ENCODE measurements at regions not wholly inside any gene's neighbourhood (a gene's known extent, or its start where the extent isn't known, plus 50 kb on each side); places are given as distances from the start of the nearest gene placed in this dataset.
"Not testable (repeated sequence)": the region's sequence is repeated elsewhere in the genome, so short reads cannot be mapped to it uniquely, and the experiment has no call there.

DNA sequence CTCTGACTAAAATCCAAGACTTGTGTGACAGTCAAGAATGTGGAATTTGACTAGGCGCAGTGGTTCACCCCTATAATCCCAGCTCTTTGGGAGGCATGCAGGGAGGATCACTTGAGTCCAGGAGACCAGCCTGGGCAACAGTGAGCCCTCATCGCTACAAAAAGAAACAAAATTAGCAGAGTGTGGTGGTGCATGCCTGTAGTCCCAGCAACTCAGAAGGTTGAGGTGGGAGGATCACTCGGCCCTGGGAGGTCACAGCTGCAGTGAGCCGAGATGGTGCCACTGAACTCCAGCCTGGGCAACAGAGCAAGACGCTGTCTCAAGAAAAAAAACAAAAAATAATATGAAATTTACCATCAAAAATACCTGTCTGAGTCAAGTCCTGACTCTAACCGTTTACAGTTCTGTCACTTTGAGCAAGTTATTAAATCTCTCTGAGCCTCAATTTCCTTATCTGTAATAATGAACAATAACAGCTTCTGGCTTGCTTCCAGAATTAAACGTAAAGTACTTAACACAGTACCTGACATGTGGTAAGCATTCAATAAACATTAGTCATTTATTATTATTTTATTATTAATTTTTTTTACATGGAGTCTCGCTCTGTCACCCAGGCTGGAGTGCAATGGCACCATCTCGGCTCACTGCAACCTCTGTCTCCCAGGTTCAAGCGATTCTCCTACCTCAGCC is 204.6 kb upstream of the TSC22D1 start:
- DNase-seq (ENCODE audit: low read depth): no peak

DNA sequence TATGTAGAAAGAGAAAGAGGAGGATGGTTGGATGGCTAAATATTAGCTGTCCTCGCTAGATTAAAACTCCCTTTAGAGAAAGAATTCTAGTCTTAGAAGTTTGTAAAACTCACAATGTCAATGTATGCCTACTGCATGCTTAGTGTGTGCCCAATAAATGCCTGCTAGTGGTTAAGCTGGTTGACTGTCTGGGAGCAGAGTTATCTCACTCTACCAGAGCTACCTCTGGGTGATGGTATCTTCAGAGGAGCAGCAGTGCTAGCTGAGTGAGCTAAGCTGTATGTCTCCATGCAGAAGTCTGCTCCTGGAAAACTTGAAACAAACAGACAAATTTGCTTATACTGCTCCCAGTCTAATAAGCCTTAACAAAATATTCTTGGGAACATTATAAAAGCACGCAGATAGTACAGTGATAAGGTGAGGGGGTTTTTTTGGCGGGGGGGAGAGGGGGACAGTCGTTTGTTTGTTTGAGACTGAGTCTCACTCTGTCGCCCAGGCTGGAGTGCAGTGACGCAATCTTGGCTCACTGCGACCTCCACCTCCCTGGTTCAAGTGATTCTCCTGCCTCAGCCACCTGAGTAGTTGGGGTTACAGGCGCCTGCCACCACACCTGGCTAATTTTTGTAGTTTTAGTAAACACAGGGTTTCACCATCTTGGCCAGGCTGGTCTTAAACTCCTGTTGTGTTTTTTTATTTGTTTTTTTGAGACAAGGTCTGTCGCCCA is 202.8 kb upstream of the TSC22D1 start:
- no peak for DNase-seq (ENCODE audit: low read depth)

DNA sequence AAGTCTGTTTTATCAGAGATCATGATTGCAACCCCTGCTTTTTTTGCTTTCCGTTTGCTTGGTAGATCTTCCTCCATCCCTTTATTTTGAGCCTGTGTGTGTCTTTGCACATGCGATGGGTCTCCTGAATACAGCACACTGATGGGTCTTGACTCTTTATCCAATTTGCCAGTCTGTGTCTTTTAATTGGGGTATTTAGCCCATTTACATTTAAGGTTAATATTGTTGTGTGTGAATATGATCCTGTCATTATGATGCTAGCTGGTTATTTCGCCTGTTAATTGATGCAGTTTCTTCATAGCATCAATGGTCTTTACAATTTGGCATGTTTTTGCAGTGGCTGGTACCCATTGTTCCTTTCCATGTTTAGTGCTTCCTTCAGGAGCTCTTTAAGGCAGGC is 199.2 kb upstream of the TSC22D1 start:
- not testable (repeated sequence) for DNase-seq (ENCODE audit: low read depth)

DNA sequence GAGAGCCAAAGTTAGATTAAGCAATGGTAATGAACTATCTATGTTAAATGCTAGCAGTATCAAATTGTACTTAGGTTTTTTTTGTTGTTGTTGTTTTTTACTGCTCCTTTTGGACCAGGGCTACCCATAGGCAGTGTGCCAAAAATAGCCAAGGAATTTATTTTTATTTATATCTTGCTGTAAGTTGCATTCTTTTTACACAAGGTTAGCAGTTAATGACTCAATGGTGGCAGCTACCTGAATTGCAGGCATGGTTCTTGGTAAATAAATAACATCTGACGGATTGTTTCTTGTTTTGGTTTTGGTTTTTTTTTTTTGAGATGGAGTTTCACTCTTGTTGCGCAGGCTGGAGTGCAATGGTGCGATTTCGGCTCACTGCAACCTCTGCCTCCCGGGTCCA is 194.8 kb upstream of the TSC22D1 start:
- no peak for DNase-seq (ENCODE audit: low read depth)

DNA sequence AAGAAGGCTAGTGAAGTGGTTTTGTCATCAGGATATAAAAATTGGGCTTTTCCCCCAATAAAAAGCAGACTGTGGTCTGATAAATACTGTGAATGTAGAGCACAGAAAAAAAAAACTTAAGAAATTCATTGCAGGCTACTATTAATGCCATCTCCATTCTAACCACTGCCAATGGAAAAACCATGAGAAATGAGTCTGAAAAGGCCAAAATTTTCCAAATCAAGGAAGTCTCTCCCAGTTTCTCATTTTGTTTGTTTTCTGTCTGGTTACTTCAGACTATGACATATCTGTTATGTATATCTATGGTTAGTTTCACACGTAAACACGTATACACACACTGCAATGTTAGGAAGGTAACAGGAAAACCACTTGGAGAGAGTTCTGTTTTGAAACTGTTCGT is 193.6 kb upstream of the TSC22D1 start:
- no peak for DNase-seq (ENCODE audit: low read depth)

DNA sequence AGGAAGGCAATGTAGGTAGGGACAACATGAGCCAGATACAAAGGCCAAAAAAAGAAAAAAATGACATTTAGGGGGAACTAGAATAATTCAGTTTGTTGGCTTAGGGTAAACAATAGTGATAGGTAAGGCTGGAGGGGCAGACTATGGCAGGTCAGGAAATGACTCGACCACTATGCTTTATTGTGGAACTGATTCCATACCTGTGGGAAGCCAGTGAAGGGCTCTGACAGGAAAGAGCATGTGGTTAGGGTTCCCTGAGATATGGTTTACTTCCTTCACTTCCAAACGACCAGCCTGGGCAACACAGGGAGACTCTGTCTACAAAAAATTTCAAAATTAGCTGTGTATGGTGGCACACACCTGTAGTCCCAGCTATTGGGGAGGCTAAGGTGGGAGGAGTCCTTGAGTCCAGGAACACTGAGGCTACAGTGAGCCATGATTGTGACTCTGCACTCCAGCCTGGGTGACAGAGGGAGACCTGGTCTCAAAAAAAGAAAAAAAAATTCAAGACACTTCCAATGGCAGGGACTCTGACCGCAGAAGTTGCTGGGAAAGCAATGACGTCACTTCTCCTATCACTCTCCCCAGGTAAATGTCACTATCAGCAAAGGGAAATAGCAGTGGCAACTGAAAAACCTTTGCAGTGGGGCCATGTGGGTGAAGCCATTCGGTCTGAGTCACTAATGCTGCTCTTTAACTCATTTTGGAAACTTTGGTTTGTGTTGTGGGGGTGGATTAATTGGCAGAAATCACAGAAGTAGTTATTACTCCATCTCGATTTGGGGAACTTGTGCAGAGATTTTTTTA is 192.8 kb upstream of the TSC22D1 start:
- no peak for DNase-seq (ENCODE audit: low read depth)

DNA sequence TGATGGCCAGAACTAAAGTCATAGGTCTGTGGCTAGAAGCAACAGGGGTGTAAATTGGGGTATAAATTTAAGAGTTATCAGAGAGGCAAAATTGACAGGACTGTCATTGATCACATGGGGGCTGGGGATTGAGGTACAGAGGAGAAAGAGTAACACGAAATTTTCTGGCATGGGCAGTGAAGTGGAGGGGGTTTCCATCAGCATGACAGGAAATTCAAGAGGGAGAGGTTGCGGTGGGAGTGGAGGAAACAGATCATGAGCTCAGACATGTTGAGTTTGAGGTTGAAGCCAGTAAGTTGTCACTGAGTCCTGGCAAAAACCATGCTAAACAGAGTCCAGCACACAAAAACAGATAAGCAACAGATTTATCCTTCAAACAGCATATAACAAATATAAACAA is 192.1 kb upstream of the TSC22D1 start:
- no peak for DNase-seq (ENCODE audit: low read depth)

DNA sequence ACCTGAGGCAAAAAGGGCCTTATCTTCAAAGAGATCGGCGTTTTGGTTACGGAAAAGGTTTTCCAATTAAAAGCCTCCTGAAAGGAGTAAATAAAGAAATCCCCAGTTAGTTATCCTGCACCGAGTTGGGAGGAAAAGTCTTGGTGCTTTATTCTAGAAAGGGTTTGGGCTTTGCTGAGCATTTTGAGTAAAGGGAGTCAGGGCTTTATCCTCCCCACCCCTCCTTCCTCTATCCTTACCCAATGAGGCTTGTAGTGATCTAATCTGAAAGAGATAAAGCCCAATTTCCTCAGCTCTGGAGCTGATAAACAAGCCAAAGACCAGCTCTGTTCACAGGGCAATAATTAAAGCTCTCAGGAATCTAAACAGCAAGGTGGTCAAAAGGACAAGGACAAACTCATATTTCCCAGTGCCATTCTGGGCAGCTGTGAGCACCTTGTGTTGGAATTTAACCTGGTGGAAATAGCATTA is 188.9 kb upstream of the TSC22D1 start:
- DNase-seq (ENCODE audit: low read depth): no peak

DNA sequence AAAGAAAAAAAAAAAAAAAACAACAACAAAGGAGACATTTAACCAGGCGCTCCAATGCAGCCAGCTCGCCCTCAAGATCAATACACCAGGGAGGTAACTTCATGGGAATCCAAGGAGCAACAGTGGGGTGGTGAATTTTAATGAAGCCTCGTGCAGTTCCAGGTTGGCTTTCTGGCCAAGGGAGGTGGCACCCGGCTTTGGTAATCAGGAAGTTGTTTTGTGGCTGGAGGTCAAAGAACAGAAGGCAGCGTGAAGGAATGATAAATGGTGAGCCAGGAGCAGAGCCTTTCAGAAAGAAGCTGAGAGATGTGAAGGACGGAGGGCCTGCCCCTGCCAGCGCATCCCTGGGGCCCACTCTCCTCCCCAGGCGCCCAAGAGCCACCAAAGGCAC is 188.2 kb upstream of the TSC22D1 start:
- no peak for DNase-seq (ENCODE audit: low read depth)

DNA sequence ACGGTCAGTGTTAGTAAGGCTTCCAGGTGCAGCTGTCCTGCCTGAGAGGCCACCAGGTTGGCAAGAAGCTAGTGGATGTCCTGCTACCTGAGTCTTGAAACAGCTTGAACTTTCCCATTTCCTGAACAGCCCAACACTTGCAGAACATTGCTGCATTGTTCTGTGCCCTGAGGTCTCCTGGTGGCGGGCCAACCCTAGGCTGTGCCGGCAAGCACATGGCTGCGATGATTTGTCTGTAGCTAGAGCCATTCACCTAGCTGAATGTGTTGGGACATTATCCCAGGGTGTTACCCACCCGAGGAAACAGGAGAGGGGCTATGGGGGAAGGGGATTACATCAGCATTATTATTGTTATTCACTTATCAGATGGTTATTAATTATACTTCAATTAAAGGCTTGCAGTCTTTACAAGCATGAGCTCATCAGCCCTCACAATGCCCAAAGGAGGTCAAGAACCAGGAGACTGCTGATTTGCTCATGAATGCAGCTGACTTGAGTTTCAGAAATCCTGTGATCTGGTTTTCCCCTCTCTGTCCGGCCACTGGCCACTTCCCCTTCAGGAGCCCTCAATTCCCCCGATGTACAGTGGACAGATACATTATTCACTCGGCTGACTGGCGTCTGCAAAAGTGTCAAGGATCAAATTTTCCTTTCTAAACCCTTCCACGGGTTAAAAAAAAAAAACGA is 187.6 kb upstream of the TSC22D1 start:
- no peak for DNase-seq (ENCODE audit: low read depth)

DNA sequence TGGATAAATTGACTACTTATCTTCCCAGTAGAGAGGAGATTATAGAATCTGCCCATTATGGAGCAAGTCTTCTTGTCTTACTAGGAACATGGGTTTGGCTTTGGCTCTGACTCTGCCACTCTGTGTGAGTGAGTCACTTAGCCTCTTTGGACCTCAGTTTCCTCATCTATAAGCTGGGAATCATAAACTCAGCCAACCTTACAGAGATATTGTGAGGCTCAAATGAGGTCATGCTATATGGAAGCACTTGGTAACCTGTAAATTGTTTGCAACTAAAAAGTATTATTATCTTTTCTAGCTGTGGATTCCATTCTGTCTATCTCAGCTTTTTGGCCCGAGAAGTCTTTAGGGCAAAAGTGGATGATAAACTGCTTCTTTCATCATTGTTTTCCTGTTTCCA is 186.8 kb upstream of the TSC22D1 start:
- no peak for DNase-seq (ENCODE audit: low read depth)

DNA sequence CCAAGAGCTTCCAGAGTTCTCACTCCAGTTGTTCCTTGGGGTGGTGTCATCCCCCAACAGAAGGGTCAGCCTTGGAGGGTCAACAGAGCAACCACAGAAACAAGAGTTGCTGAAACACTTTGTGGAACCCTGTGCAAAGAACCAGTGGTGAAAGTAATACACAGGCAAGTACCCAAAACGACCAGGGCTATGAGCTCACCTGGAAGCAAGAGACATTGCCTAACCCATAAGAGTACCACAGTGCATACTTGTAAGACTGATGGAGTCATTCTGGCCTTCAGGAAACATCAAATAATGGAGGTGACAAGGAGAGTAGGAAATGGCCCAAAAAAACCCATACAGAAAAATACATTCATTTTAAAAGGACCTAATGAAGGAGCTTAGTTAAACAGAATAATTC is 184.3 kb upstream of the TSC22D1 start:
- no peak for DNase-seq (ENCODE audit: low read depth)

DNA sequence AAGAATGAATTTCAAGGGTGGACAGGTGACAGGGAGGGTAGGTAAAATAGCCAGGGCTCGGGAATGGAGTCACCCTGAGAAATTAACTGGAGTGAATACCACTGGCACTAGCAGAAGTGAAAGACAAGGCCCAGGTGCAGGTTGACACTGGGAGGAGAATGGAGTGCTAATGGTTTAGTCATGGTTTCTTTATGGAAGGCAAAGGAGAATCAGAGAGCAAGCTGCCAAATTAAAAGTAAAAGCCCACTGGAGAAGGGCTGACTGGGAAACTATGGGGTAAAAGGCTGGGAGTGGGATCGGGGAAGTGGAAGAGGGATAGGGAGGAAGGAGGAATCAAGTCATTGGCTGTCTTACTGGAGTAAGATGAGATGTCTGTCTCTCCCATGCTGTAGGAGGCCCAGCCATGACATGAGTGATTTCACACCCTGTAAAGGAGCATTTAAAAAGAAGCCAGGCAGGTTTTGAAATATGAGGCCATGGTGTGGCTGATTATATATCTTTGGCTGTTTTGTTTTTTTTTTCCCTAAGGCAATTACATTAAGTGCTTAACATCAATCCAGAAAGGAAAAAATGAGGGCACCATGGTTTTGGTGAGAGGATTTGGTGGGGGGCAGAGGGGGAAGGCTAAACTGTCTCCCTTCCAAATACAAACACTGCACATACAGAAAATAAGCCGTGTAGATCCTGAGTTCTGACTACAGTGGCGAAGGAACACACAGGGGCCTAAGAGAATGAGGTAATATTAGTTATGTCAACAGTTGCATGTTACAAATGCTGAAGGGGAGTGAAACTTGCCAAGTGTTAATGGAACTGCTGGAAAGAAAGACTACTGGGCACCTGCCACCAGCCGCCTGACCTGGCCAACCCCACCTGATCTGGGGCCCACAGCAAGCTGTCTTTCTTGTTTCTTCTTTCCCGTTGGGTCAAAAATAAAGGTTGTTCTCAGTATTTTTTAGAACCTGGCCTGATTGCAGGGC is 183.5 kb upstream of the TSC22D1 start:
- no peak for DNase-seq (ENCODE audit: low read depth)

DNA sequence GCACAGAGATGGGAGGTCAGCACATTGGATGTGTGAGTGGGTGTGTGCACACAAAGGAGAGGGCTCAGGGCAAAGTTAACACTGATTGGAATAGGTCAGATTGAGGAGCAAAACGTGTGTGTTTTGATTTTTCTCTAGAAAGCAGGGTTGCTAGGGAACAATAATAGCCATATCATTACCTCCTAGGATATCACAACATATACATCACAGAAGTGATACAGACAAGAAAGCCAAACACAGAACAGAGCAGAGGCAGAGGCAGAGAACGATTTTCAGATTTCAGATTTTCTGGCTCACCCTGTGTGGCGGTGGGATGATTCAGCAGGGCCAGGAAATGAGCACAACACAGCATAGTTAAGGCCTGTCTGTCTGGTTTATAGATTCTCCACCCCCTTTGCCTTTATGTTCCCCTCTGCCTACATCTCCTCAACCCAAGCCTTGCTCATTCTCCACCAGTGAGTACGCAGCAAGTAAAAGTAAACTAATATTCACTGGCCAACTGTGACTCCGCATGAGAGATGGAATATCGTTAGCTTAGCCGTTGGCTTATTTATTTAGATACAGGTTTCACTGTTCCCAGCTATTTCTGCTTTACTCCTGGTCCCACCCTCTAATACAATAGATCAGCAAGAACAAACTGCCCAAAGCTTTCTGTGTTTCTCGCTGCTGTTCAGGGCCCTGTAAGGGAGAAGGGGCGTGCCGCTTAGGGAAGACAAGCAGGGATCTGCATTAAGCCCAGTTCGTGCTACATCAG is 182.7 kb upstream of the TSC22D1 start:
- DNase-seq (ENCODE audit: low read depth): peak; percentile 42

DNA sequence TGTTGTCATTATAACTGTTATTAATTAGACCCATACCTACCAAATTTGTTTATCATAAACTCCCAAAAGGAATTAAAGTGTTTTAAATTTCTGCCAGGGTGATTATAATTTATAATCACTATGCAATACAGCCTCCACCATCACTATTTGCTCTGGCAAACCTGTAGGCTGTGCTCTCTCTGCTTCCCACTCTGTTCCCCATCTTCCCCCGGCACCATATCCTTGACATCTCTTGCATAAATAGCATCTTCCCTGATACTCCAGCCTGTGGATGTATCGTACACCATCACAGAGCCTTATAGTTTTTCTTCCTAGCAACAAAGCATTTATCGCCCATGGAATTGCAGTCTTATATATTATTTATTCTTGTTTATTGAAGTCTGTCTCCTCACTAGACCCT is 181.5 kb upstream of the TSC22D1 start:
- DNase-seq (ENCODE audit: low read depth): no peak

DNA sequence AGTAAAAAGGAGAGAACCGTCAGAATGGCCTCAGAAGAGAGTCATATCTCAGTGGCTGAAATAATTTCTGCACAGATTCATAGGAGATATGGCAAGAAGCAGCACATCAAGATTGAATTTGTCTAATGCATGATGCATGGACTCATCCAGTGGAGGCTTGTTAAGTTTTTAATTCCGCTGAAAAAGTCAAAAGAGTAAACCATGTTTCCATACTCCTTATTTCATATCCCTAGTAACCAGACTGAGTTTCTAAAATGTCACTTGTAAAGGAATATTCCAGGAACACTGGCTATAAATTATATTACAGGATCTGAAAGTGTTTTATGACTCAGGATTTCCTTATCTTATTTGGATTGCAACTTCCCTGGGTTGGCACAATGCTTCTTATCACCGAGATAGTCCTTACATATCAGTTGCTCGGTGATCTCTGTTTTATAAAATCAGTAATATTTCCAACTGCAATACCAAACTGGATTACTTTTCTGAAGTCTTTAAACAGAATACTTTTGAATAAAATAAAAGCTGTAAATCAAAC is 180.2 kb upstream of the TSC22D1 start:
- no peak for DNase-seq (ENCODE audit: low read depth)

DNA sequence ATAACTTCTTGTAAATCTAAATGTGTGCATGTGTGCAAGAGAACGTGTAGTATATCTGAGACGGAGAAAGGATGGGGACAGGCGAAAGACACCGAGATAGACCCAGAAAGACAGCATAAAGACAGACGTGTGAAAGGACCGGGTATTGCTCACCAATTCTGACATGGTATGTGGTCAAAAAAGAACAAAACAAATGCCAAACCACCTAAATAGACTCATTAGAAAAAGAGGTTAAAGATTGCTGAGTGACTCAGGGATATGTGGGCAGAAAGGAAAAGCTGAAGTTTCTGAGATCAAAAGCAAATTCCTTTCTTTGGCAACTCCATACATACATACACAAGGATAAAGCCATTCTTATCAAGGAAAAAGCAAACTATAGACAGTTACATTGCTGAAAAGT is 179.7 kb upstream of the TSC22D1 start:
- no peak for DNase-seq (ENCODE audit: low read depth)

DNA sequence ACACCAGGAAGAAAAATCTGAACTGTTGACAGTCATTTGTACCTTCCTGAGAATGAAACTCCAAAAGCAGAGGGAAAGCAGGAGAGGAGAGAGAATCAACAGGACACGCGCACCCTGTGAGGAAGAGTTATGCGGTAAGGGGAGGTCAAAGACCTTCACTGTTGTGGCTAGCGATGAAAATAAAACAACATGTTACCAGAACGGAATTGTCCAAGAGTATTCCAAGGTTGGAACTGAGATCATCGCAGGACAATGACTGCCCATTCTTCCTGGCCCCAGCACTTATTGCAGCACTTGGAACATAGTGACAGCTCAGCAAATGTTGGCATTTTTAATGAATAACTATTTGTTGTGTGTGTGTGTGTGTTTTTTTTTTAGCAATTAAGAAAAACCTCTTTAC is 176.0 kb upstream of the TSC22D1 start:
- DNase-seq (ENCODE audit: low read depth): no peak

DNA sequence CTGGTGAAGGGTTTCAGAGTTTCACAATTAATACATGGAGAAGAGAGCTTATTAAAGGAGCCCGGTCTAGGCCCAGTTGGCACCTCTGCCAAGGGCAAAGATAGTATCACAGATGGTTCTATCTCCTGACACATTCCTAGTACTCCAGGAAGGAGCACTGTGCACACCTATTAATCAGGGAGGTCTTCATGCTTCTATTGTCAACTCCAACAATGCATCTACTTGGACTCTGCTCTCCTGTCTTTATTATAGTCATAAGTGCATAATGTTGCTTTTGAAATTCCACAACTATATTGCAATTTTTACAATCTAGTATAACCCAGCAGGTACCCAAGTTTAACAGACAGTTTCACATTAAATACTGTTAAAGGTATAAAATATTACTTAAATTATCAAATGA is 174.5 kb upstream of the TSC22D1 start:
- no peak for DNase-seq (ENCODE audit: low read depth)

DNA sequence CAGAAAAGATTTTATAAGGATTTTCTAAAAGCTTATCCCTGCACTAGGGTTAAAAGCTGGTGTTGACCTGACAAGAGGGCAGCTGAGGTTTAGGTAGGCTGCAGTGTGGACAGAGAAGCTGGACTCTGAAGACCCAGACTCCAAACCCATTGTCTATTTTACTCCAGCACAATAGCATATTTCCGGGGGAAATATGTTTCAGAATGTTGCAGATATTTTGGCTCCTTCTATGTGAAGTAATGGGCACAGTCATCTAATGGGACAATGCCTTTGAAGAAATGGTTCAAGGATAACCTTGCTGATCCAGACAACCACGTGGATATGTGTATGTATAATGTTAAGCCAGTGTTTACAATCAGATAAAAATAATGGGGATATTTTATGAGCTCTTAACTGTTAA is 173.8 kb upstream of the TSC22D1 start:
- no peak for DNase-seq (ENCODE audit: low read depth)

All from GM04504 (cell line).